ENCODE measurements at regions not wholly inside any gene's neighbourhood (a gene's known extent, or its start where the extent isn't known, plus 50 kb on each side); places are given as distances from the start of the nearest gene placed in this dataset.

- no peak for DNase-seq
Observed at GRCh38 chr18:5632041-5632440, 88.2 kb upstream of the EPB41L3 start.

- DNase-seq: no peak
Observed at GRCh38 chr18:5630900-5631413, 87.2 kb upstream of the EPB41L3 start.

GRCh38 chr18:5630057-5630899 is 86.5 kb upstream of the EPB41L3 start:
- DNase-seq: peak; percentile 5

GRCh38 chr18:5628512-5629255 is 84.9 kb upstream of the EPB41L3 start:
- no peak for DNase-seq

- no peak for DNase-seq
Observed at GRCh38 chr18:5627776-5628511, 84.1 kb upstream of the EPB41L3 start.

- no peak for DNase-seq
Observed at GRCh38 chr18:5626130-5626880, 82.5 kb upstream of the EPB41L3 start.

- no peak for DNase-seq
Observed at GRCh38 chr18:5625076-5625475, 81.3 kb upstream of the EPB41L3 start.

- DNase-seq: no peak
Observed at GRCh38 chr18:5622905-5623304, 79.1 kb upstream of the EPB41L3 start.

- DNase-seq: no peak
Observed at GRCh38 chr18:5620289-5620688, 76.5 kb upstream of the EPB41L3 start.

- DNase-seq: no peak
Observed at GRCh38 chr18:5619376-5619775, 75.6 kb upstream of the EPB41L3 start.

- no peak for DNase-seq
Observed at GRCh38 chr18:5618047-5618688, 74.4 kb upstream of the EPB41L3 start.

- DNase-seq: no peak
Observed at GRCh38 chr18:5611221-5611620, 67.4 kb upstream of the EPB41L3 start.

GRCh38 chr18:5608846-5609245 is 65.0 kb upstream of the EPB41L3 start:
- no peak for DNase-seq

GRCh38 chr18:5606951-5607350 is 63.2 kb upstream of the EPB41L3 start:
- no peak for DNase-seq

- no peak for DNase-seq
Observed at GRCh38 chr18:5604778-5605177, 61.0 kb upstream of the EPB41L3 start.

GRCh38 chr18:5603153-5603552 is 59.4 kb upstream of the EPB41L3 start:
- no peak for DNase-seq

- no peak for DNase-seq
Observed at GRCh38 chr18:5601188-5601624, 57.4 kb upstream of the EPB41L3 start.

- no peak for DNase-seq
Observed at GRCh38 chr18:5600378-5601071, 56.7 kb upstream of the EPB41L3 start.

- no peak for DNase-seq
Observed at GRCh38 chr18:5596585-5596984, 52.8 kb upstream of the EPB41L3 start.
